Astrocyte of the spinal cord (primary cell): ENCODE measurements at regions not wholly inside any gene's neighbourhood (a gene's known extent, or its start where the extent isn't known, plus 50 kb on each side); places are given as distances from the start of the nearest gene placed in this dataset.

Experiments
- DNase-seq: peaks from one replicate; pipeline ENCODE4 v3.0.0; 2011; ENCODE audit warnings: low read depth, low spot score
- H3K4me3 ChIP-seq: 2 replicates; pipeline ENCODE4 v1.5.1; 2011; ENCODE audit warnings: low read depth, mild to moderate bottlenecking, low read length, moderate library complexity
- in situ Hi-C: cut with HindIII; loops from 2 replicates; pipeline ENCODE4 v1.10.0; 2017; ENCODE audit warnings: low sequenced_read_pairs
- TF ChIP-seq, protein P1 (sequence below): IDR thresholded peaks from 2 replicates; pipeline ENCODE4 v1.5.1; 2012; ENCODE audit warnings: low read depth, mild to moderate bottlenecking, low read length, inconsistent platforms

DNA sequence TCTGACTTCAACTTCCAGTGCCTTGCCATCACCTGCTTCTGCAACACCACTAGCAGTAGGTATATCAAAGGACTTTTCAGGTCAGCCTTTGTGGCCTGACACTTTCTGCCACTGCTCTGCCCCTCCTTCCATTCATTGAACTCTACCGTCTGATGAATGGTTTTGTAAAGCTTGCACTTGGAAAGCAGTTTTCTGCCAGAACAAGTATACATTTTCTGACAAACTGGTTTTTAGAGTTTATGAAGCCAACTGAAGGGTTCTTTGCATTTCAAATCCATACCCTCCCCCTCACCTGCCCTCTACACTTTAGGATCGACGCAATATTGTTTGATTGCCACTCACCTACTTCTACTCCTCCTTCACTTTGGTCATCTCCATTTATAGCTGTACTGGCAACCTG is 603.1 kb downstream of the HACE1 start:
- in situ Hi-C loops, result no loop called here
- no peak for DNase-seq
- TF ChIP-seq, protein P1, sequence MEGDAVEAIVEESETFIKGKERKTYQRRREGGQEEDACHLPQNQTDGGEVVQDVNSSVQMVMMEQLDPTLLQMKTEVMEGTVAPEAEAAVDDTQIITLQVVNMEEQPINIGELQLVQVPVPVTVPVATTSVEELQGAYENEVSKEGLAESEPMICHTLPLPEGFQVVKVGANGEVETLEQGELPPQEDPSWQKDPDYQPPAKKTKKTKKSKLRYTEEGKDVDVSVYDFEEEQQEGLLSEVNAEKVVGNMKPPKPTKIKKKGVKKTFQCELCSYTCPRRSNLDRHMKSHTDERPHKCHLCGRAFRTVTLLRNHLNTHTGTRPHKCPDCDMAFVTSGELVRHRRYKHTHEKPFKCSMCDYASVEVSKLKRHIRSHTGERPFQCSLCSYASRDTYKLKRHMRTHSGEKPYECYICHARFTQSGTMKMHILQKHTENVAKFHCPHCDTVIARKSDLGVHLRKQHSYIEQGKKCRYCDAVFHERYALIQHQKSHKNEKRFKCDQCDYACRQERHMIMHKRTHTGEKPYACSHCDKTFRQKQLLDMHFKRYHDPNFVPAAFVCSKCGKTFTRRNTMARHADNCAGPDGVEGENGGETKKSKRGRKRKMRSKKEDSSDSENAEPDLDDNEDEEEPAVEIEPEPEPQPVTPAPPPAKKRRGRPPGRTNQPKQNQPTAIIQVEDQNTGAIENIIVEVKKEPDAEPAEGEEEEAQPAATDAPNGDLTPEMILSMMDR, result no peak
- H3K4me3 ChIP-seq, result no peak overlapping the region

DNA sequence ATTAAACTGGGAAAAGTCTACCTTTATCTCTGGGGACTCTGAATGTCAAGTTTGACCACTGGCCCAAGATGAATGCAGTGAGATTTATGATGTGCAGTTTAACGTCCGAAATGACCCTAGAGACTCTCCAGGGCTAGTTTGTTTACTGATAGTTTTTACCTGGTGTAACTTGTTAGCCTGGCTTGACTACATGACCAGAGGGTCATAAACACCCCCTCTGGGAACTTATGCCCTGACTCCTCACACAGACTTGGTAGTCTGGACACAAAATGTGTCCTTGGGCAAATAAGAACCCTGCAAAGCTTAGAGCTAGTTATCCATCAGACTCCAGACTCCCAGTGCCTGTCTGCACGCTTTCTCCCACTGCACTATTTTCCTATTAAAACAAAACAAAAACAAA is 606.5 kb downstream of the HACE1 start:
- in situ Hi-C loops, result no loop called here
- no peak overlapping the region for H3K4me3 ChIP-seq
- DNase-seq, result no peak
- TF ChIP-seq, protein P1, result no peak

DNA sequence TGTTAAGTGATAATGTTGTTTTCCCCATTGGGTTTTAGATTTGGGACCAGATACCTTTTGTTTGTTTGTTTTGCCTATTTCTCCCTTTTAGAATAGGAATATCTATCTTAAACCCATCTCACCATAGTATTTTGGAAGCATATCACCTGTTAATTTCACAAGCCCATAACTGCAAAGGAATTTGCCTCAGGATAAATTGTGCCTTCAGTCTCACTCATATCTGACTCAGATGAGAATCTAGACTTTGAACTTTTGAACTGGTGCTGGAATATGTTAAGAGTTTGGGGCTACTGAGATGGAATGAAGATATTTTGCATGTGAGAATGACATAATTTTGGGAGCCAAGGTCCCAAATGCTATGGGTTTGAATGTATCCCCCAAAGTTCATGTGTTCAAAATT is 607.4 kb downstream of the HACE1 start:
- in situ Hi-C loops, result no loop called here
- TF ChIP-seq, protein P1, result no peak
- H3K4me3 ChIP-seq, result no peak overlapping the region
- no peak for DNase-seq

DNA sequence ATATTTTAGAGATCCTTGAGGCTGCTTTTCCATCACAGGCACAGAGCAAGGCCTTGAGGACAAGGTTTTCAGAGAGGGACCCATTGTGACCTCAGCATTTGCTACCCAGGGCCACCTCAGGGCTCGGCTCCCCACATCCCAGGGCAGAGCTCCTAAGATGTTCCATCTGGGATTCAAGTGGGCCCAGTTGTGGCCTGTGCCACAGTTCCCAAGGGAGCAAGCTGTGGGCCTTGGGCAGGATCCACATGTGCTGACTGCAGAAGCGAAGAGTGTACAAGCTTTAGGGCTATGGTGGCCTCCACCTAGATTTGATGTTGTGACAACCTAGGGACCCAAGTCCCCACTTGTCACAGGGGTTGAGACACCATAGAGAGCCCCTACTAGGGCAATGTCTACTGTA is 608.1 kb downstream of the HACE1 start:
- no peak overlapping the region for H3K4me3 ChIP-seq
- no peak for DNase-seq
- TF ChIP-seq, protein P1, result no peak
- in situ Hi-C loops, result no loop called here

DNA sequence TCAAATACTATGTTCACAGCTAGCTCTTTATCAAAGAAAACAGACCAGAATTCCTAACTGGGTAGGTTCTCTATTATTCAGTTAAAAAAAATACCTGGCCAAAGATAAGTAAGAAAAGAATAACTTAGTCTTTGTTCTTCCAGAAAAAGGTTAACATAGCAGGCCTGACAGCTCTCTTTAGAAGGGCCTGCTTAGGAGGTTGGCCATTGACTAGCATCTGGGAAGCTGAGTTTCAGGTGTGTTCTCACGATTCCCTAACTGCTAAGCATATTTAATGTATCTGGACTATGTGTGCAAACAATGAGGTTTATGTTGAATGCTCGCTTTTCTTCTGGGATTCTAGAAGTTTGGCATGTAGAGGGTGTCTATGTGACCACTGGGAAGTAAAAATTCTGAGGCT is 618.9 kb downstream of the HACE1 start:
- in situ Hi-C loops, result no loop called here
- TF ChIP-seq, protein P1, result no peak
- no peak for DNase-seq
- H3K4me3 ChIP-seq, result no peak overlapping the region

DNA sequence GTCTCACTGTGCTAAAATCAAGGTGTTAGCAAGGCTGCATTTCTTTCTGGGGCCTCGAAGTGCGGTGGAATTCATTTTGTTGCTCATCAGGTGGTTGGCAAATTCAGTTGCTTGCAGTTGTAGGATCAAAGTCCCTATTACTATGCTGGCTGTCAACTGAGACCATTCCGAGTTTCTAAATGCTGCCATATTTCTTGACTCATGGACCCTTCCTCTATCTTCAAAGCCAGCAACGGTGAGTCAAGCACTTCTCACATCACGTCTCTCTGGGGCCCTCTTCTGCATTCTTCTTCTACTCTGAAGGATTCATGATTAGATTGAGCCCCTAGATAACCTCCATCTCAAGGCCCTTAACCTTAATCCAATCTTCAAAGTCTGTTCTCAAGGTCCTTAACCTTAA is 619.7 kb downstream of the HACE1 start:
- H3K4me3 ChIP-seq, result no peak overlapping the region
- in situ Hi-C loops, result no loop called here
- DNase-seq, result no peak
- TF ChIP-seq, protein P1, result no peak

DNA sequence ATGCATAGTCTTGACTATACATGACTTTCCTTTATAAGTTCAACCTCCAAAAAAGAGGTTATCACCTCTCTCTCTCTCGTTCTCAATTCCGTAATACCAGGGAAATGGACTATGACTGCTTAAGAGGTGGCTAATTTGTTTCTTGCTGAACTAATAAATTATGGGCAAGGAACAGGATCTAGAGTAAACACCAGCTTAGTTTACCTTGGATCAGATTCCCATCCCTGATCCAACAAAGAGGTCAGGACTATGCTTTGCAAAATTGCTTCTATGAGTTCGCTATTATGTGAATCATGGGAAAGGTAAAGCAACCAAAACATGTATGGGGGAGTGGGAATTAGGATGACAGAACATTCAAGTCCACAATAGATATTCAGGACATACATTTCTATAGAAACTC is 630.7 kb downstream of the HACE1 start:
- TF ChIP-seq, protein P1, result no peak
- no peak for DNase-seq
- in situ Hi-C loops, result no loop called here
- H3K4me3 ChIP-seq, result no peak overlapping the region
